PC-3 (cell line): ENCODE measurements at regions not wholly inside any gene's neighbourhood (a gene's known extent, or its start where the extent isn't known, plus 50 kb on each side); places are given as distances from the start of the nearest gene placed in this dataset.

Experiments used
- EZH2 ChIP-seq: fragments of 300-600 bp; sonication (generic); IDR thresholded peaks from one replicate; pipeline ENCODE4 v1.6.1; 2017; ENCODE audit warnings: antibody characterized with exemption, mild to moderate bottlenecking, low read length; ENCODE audit not compliant: unreplicated experiment
- TF ChIP-seq, protein P1 (sequence below): fragments of 300-600 bp; sonication (generic); conservative IDR thresholded peaks from 2 replicates; pipeline ENCODE4 v1.5.1; 2017; ENCODE audit warnings: antibody characterized with exemption, low read depth, mild to moderate bottlenecking, low read length

DNA sequence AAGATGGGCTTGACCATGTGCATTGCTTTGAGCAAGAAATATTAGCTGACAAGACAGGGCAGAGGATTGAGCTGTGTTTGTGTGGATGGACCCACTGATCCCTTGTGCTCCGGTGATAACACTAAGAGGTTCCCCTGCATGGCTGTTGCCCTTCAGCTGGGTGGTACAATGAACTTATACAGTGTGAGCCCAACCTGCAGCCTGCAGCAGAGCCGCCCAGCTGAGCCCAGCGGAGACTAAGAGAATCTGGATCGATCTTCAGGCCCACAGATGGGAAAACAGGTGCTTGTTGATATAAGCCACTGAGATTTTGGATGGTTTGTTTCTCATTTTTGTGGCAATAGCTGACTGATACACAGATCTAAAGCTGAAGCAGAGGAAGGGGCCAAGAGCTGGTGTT, 177.4 kb upstream of the SYT13 start:
- TF ChIP-seq, protein P1, sequence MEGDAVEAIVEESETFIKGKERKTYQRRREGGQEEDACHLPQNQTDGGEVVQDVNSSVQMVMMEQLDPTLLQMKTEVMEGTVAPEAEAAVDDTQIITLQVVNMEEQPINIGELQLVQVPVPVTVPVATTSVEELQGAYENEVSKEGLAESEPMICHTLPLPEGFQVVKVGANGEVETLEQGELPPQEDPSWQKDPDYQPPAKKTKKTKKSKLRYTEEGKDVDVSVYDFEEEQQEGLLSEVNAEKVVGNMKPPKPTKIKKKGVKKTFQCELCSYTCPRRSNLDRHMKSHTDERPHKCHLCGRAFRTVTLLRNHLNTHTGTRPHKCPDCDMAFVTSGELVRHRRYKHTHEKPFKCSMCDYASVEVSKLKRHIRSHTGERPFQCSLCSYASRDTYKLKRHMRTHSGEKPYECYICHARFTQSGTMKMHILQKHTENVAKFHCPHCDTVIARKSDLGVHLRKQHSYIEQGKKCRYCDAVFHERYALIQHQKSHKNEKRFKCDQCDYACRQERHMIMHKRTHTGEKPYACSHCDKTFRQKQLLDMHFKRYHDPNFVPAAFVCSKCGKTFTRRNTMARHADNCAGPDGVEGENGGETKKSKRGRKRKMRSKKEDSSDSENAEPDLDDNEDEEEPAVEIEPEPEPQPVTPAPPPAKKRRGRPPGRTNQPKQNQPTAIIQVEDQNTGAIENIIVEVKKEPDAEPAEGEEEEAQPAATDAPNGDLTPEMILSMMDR: no peak
- TF ChIP-seq EZH2: no peak
